PC-9 (cell line): ENCODE measurements at regions not wholly inside any gene's neighbourhood (a gene's known extent, or its start where the extent isn't known, plus 50 kb on each side); places are given as distances from the start of the nearest gene placed in this dataset.

ENCODE experiments used
- CTCF ChIP-seq: fragments of 200-600 bp; sonication (generic); conservative IDR thresholded peaks from 2 replicates; pipeline ENCODE4 v1.6.1; 2017; ENCODE audit warnings: mixed run types, antibody characterized with exemption, mild to moderate bottlenecking, moderate library complexity
- EZH2 ChIP-seq: fragments of 200-600 bp; sonication (generic); IDR thresholded peaks from 2 replicates; pipeline ENCODE4 v1.8.0; 2017; ENCODE audit warnings: antibody characterized with exemption, low read depth

GRCh38 chr5:42089705-42090104 is 164.6 kb downstream of the FBXO4 start:
- TF ChIP-seq CTCF, result no peak
- TF ChIP-seq EZH2, result no peak
